Progenitor cell of endocrine pancreas (in vitro differentiated cells): ENCODE measurements at regions not wholly inside any gene's neighbourhood (a gene's known extent, or its start where the extent isn't known, plus 50 kb on each side); places are given as distances from the start of the nearest gene placed in this dataset.

Experiments
- DNase-seq: peaks from one replicate; pipeline ENCODE4 v3.0.0; 2021; ENCODE audit warnings: low spot score; ENCODE audit not compliant: unreplicated experiment
- H3K27ac Mint-ChIP-seq: 2 replicates; pipeline ENCODE4 v1.8.0; 2021; ENCODE audit warnings: mild to moderate bottlenecking, moderate library complexity, mixed read lengths
- H3K27me3 Mint-ChIP-seq: 2 replicates; pipeline ENCODE4 v1.8.0; 2021; ENCODE audit warnings: mixed read lengths
- H3K36me3 Mint-ChIP-seq: 2 replicates; pipeline ENCODE4 v1.8.0; 2022; ENCODE audit warnings: mixed read lengths; ENCODE audit not compliant: insufficient read depth
- H3K4me1 Mint-ChIP-seq: 2 replicates; pipeline ENCODE4 v1.8.0; 2021; ENCODE audit warnings: low read depth, mixed read lengths
- H3K4me3 Mint-ChIP-seq: 2 replicates; pipeline ENCODE4 v1.8.0; 2021; ENCODE audit warnings: low read depth, mild to moderate bottlenecking, moderate library complexity, mixed read lengths
- H3K9me3 Mint-ChIP-seq: 2 replicates; pipeline ENCODE4 v1.8.0; 2021; ENCODE audit warnings: low read depth, mixed read lengths
- TF ChIP-seq, protein P1 (sequence below): fragments of 200-600 bp; sonication (generic); IDR thresholded peaks from one replicate; pipeline ENCODE4 v1.5.0; 2021; ENCODE audit warnings: antibody characterized with exemption, mild to moderate bottlenecking; ENCODE audit not compliant: unreplicated experiment

DNA sequence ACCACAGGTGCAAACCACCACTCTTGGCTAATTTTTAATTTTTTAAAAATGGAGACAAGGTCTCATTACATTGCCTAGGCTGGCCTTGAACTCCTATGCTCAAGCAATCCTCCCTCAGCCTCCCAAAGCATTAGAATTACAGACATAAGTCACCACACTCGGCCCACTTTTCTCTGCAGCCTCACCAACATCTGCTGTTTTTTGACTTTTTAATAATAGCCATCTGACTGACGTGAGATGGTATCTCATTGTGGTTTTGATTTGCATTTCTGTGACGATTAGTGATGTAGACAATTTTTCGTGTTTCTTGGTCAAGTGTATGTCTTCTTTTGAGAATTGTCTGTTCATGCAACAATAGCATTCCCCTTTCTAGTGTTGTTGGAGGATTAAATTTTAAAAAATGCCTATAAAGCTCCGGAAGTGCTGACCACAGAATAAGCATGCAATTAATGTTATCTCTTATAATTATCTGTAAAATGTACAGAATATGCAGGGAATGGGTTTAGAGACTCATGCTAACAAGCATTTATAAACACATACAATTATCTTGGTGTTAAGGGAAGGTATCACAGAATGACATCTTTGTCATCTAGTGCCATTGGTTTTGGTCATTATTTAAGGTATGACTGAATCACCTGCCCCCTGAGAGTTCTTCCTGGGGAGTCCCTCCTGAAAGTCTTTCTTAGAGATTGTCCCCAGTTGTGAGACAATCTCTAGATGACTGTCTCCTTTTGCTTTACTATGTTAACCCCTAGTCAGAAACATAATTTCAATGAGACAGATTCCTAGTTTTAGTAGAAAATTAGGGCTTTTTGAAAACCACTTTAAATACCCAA is 118.5 kb upstream of the SERTM1 start:
- no peak overlapping the region for H3K27ac Mint-ChIP-seq
- H3K27me3 Mint-ChIP-seq: peaks cover 9% of the 10 kb centered on the region

DNA sequence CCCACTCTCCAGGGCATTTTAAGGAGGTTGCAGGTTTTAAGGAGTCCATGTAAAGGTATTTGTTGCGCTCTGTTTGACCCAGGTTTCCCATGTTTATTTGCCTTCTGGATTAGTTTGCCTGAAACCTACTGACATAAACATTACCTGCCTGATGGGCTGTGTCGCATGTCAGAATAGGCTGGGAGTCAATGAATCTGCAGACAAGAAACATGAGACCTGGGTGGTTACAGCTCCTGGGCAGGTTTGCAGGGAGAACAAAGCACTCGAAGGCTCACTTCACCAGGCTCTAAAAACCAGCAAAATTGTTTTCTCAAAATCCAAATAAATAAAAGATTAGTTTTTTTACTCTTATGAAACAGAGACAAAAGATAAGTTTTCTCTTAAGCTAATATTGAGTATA is 114.4 kb upstream of the SERTM1 start:
- Mint-ChIP-seq H3K36me3 (no peaks in the 10 kb centered on the region), H3K4me1 (no peaks in the 10 kb centered on the region)
- no peak for DNase-seq

More for the DNA sequence above, 118.5 kb upstream of the SERTM1 start:
- Mint-ChIP-seq H3K4me1 (no peaks in the 10 kb centered on the region), H3K36me3 (no peaks in the 10 kb centered on the region), H3K9me3 (no peaks in the 10 kb centered on the region), H3K4me3 (no peak overlapping the region)
- TF ChIP-seq, protein P1, sequence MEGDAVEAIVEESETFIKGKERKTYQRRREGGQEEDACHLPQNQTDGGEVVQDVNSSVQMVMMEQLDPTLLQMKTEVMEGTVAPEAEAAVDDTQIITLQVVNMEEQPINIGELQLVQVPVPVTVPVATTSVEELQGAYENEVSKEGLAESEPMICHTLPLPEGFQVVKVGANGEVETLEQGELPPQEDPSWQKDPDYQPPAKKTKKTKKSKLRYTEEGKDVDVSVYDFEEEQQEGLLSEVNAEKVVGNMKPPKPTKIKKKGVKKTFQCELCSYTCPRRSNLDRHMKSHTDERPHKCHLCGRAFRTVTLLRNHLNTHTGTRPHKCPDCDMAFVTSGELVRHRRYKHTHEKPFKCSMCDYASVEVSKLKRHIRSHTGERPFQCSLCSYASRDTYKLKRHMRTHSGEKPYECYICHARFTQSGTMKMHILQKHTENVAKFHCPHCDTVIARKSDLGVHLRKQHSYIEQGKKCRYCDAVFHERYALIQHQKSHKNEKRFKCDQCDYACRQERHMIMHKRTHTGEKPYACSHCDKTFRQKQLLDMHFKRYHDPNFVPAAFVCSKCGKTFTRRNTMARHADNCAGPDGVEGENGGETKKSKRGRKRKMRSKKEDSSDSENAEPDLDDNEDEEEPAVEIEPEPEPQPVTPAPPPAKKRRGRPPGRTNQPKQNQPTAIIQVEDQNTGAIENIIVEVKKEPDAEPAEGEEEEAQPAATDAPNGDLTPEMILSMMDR: no peak
- no peak for DNase-seq

DNA sequence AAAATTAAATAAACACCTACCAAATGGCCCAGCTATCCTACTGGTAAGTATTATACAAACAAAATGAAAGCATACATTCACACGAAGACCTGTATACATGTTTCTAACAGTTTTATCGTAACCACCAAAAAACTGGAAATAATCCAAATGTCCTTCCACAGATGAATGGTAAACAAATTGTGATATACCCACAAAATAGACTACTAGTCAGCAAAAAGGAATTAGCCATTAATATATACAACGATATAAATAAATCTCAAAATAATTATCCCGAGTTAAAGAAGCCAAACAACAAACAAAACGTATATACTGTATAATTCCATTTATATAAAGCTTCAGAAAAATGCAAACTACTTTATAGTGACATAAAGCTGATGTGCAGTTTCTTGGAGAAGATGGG is 106.3 kb upstream of the SERTM1 start:
- H3K36me3 Mint-ChIP-seq: no peaks in the 10 kb centered on the region

More for the DNA sequence above, 114.4 kb upstream of the SERTM1 start:
- H3K27me3 Mint-ChIP-seq: peaks cover 9% of the 10 kb centered on the region
- H3K9me3 Mint-ChIP-seq: no peaks in the 10 kb centered on the region
- H3K27ac Mint-ChIP-seq: no peak overlapping the region
- TF ChIP-seq, protein P1: no peak
- H3K4me3 Mint-ChIP-seq: no peak overlapping the region

DNA sequence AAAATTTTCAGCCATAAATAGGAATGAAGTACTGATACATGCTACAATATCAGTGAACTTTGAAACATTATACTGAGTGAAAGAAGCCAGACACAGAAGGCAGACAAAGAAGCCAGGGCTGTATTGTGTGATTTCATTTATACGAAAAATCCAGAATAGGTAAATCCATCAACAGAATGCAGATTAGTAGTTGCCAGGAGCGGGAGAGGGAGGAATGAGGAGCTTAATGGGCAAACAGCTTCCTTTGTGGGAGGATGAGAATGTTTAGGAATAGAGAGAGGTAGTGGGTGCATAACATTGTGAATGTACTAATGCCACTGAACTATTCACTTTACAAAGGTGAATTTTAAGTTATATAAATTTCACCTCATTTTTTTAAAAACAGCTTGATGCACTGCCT is 103.3 kb upstream of the SERTM1 start:
- no peak for DNase-seq
- Mint-ChIP-seq H3K36me3 (no peaks in the 10 kb centered on the region), H3K9me3 (peaks cover 5% of the 10 kb centered on the region), H3K4me1 (peaks cover 2% of the 10 kb centered on the region), H3K27me3 (peaks cover 4% of the 10 kb centered on the region), H3K4me3 (no peak overlapping the region), H3K27ac (no peak overlapping the region)
- TF ChIP-seq, protein P1: no peak

More for the DNA sequence above, 106.3 kb upstream of the SERTM1 start:
- no peak for DNase-seq
- Mint-ChIP-seq H3K27ac (no peak overlapping the region), H3K4me1 (no peaks in the 10 kb centered on the region), H3K4me3 (no peak overlapping the region), H3K9me3 (peaks cover 5% of the 10 kb centered on the region), H3K27me3 (peaks cover 4% of the 10 kb centered on the region)
- TF ChIP-seq, protein P1: no peak

DNA sequence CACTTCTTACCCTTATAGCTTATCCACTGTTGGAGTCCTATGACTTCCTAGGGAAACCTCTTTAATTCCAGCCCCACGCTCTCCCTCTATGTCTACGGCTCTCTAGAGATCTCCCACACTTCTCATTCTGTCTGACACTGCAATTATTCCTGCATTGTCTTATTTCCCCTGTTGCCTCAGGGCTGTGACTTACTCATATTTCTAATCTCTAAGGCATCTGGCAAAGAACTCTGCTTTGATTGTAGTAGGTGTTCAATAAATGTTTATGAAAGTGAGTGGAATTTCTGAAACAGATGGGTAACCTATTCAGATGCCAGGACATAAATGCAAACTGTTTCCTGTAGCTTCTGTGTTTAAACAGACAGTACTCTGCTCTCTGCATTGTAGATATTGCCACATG is 102.4 kb upstream of the SERTM1 start:
- H3K4me3 Mint-ChIP-seq: no peak overlapping the region
- H3K4me1 Mint-ChIP-seq: peaks cover 2% of the 10 kb centered on the region
- H3K27me3 Mint-ChIP-seq: peaks cover 4% of the 10 kb centered on the region
- no peak overlapping the region for H3K27ac Mint-ChIP-seq
- TF ChIP-seq, protein P1: no peak
- H3K36me3 Mint-ChIP-seq: no peaks in the 10 kb centered on the region
- peaks cover 5% of the 10 kb centered on the region for H3K9me3 Mint-ChIP-seq
- no peak for DNase-seq
